Superior temporal gyrus (tissue), 1 donor: ENCODE measurements at regions not wholly inside any gene's neighbourhood (a gene's known extent, or its start where the extent isn't known, plus 50 kb on each side); places are given as distances from the start of the nearest gene placed in this dataset.
"Not testable (repeated sequence)": the region's sequence is repeated elsewhere in the genome, so short reads cannot be mapped to it uniquely, and the experiment has no call there.

Experiments used
- DNase-seq: peaks from one replicate; pipeline ENCODE4 v3.0.0-alpha.2; 2016; ENCODE audit errors: extremely low spot score

DNA sequence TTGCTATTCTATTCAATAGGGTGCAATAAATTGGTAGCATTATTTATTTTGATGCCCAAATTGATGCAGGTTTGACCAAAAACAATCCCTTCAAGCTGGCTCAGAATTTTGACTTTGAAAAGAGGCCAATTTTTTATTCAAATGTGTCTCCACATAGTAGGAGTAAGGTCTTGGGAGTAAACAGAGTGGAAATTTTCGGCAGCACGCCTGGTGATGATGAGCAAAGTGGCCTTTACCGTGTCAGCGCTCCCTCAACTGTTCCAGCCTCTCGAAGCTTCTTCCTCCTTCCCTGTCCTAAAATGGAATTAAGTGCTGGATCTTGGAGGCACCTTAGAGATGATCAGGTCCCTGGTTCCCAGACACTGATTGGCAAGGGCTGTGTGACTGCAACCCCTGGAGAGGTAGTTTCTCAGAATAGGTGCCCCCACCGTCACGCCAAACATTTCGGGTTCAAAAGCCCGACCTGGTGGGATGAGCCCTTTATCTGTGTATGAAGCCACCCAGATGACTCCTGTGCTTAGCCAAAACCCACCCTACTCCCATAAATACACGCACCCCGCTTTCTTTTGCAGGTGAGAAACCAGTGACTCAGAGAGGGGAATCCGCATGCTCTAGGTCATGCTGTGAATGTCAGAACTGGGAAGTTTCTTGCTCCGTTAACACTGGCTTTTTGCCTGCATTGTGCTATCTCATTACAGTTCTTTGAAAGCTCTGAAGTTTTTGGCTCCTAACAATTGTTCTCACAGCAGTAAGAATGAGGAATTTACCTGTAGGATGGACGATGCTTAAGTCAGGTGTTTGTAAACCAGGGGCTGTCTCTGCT, 89.1 kb downstream of the CRYGS start:
- DNase-seq: no peak

DNA sequence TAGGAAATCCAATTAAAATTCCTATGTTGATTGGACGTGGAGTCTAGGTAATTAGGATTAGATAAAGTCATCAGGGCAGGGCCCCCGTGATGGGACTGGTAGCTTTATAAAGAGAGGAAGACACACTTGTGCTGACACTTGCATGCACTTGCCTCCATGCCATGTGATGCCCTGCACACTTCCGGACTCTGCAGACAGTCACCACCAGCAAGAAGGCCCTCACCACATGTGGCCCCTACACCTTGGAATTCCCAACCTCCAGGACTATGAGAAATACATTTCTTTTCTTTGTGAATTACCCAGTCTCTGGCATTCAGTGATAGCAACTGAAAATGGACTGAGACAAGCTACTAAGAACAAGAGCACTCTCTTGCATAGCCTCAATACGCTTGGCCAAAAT, 90.6 kb downstream of the CRYGS start:
- DNase-seq: no peak

DNA sequence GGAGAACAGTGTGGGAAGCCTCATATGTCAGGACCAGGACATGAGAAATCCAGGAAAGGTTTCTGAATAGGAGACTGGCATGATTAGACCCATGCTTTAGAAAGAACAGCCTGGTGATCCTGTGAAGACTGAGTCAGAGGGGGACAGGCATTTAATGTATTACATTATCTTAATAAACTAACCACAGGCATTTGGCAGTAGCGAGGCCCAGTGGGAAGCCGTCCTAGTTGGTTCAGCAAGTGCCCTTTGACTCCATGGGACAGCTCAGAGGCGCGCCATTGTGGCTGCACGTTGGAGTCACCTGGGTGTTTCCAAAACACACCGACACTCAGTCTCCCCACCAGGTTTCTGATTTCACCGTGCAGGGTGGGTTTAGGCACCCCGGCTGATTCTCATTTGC, 90.5 kb upstream of the DGKG start:
- DNase-seq: no peak

DNA sequence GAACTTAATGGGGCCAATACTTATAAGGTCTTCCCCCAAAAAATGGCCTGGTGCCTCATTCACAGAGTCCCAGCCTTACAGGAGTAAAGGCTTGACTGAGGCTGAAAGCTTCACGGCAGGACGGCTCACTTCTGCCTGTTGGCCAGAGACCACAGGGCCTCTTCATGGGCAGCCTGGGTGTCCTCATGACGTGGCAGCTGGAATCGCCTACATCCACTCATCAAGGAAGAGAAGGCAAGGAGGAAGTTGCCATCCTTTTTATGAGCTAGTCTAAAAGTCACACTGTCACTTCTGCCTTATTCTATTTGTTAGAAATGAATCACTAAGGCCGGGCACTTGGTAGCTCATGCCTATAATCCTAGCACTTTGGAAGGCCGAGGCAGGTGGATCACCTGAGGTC, 89.3 kb upstream of the DGKG start:
- DNase-seq: no peak

DNA sequence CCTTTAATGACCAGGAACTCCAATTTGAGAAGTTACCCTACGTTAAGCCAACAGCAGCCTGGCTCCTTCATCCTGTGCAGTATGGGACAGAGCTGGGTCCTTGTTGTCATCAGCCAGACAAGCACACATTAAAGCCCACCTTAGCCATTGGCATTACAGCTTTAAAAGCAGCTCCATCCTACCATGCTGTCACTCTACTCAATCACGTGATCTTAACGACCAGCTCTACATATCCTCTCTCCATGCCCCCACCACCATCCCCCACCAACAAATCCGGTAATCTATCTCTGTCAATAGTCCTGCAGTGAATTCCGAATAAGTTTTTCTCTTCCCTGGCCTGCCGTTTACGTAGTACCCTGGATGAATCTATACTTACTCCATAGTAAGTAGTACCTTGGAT, 82.9 kb upstream of the DGKG start:
- no peak for DNase-seq

DNA sequence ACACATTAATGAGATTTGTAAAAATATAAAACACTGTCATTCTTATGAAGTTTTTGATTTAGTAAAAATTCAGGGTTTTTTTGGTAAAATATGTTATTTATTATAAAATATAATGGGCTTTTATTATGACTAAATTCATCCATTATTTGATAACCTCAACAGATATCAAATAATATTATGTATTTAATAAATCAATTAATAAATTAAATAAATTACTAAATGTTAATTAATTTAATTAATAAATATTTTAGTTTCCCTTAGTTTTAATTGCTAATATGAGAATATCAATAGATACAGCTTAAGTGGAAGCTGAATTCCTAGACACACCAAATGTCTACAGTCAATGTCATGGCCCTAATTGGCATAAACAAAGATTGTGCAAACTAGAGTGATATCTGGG, 82.3 kb upstream of the DGKG start:
- no peak for DNase-seq

DNA sequence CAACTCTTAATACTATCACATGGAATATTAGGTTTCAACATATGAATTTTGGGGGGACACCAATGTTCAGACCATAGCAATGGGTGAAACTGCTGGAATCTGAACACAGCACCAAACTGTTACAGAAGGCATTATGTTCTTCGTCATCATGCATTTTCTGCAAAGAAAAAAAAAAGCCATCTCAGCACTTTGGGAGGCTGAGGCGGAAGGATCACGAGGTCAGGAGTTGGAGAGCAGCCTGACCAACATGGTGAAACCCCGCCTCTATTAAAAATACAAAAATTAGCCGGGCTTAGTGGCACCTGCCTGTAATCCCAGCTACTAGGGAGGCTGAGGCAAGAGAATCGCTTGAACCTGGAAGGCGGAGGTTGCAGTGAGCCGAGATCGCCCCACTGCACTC, 80.9 kb upstream of the DGKG start:
- not testable (repeated sequence) for DNase-seq

DNA sequence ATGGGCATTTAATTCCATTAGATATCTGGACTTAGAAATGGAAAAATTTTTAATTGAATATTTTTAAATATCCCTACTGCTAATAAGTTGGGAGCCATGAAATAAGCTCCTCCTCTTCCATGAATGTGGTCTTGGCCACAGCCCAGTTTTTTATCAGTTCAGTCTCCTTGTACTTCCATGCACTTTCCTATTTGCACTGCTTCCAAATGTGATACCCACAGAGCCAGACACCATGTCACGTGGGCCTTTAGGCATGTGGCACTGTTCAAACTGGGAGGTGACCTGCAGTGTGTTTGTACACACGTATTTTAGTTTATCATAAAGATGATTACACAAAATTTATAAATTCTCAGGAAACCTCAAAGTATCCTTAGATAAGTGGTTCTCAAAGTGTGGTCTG, 80.1 kb upstream of the DGKG start:
- no peak for DNase-seq

DNA sequence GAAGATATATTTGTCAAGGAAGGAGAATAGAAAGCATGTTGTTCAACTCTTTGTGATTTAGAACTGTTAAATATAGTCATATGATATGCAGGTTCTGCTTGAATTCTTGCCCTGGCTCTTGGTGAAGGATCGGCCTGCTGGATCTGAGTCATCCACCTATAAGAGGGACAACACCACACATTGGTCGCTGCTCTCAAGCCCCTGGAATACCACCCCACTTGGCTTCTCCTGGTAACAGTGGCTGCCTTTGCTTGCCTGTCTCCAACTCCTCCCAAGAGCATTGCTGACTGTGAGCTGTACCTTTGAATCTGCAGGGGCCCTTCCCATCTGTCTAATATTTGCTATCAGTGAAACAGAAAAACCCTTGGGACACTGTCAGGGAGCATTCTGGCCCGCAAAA, 78.9 kb upstream of the DGKG start:
- DNase-seq: no peak

DNA sequence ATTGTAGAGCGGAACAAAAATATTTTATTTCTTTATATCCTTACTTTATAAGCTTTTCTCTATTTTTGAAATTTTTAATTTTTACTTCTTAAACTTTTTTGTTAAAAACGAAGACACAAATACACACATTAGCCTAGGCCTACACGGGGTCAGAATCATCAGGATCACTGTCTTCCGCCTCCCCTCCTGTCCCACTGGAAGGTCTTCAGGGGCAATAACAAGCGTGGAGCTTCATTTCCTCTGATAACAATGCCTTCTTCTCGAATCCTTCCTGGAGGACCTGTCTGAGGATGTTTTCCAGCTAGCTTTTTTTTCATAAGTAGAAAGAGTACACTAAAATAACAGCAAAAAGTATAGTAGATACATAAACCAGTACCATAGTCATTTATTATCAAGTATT, 77.7 kb upstream of the DGKG start:
- no peak for DNase-seq

DNA sequence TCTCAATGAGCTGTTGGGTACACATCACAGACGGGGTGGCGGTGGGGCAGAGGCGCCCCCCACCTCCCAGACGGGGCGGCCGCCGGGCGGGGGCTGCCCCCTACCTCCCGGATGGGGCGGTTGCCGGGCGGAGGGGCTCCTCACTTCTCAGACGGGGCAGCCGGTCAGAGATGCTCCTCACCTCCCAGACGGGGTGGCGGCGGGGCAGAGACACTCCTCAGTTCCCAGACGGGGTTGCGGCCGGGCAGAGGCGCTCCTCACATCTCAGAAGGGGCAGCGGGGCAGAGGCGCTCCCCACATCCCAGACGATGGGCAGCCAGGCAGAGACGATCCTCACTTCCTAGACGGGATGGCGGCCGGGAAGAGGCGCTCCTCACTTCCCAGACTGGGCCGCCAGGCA, 73.3 kb upstream of the DGKG start:
- not testable (repeated sequence) for DNase-seq

DNA sequence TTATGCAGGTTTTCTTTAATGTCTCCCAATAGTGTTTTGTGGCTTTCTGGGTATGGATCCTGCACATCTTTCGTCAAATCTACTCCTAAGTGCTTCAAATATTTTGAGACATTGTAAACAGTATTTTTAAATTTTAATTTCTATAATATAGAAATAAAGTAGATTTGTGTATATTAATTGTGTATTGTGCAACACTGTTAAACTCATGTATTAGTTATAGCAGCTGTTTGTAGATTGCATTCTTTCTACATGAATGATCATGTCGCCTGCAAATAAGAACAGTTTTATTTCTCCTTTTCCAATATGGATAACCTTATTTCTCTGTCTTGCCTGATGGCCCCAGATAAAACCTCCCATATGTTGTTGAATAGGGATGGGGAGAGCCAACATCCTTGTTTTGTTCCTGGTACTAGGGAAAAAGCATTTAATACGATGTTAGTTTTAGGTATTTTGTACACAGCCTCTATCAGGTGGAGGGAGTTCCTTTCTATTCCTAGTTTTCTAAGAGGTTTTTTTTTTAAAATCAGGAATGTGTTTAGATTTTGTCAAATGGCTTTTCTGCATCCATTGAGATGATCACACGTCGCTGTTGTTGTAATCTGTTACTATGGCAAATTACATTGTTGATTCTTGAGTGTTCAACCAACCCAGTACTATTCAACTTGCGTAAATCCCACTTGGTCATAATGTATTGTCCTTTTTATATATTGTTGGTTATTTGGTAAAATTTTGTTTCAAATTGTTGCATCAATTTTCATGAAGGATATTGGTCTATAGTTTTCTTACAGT, 71.1 kb upstream of the DGKG start:
- DNase-seq: no peak

DNA sequence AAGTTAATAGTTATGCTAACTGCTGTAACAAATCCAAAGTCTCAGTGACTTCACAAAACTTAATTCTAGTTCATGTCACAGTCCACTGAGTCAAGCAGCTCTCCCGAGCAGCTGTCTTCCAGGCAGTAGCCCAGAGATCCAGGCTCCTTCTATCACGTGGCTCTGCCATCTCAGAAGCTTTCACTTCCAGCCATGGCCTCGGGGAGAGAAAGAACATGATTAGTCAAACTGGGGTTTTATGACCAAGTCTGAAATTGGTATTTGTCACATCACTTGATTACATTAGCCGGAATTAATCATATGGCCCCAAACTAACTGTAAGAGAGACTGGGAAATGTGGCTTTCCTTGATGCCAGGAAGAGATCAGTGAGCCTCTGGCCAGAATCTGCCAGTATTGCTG, 70.2 kb upstream of the DGKG start:
- no peak for DNase-seq

DNA sequence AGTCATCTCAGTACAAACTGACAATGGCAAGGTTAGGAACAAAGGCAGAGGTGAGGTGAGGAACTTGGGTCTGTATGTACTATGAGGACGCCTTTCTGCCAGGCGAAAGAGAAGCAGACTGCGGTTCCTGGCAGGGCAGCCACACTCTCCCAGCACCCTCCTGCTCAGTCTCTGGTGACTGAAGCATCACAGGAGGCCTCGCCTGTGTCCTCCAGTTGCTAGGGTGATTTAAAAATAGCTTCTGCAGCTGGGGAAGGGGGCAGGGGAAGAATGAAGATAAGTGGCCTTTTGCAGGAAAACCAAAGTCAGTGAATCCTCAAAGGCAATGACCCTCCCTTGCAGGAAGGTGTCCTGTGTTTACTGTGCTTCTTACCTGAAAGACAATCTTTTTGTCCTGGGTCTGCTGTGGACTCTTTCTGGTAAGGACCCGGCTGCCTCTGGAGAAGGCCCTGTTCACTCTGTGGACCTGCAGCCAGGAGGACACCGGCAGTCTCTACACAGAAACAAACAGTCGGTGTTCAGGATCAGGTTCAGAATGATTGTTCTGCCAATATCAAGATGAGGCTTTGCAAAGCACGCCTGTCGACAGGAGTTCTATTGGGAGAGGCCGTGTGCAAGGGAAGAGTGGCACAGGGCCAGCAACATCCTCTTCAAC, 65.7 kb upstream of the DGKG start:
- DNase-seq: no peak

DNA sequence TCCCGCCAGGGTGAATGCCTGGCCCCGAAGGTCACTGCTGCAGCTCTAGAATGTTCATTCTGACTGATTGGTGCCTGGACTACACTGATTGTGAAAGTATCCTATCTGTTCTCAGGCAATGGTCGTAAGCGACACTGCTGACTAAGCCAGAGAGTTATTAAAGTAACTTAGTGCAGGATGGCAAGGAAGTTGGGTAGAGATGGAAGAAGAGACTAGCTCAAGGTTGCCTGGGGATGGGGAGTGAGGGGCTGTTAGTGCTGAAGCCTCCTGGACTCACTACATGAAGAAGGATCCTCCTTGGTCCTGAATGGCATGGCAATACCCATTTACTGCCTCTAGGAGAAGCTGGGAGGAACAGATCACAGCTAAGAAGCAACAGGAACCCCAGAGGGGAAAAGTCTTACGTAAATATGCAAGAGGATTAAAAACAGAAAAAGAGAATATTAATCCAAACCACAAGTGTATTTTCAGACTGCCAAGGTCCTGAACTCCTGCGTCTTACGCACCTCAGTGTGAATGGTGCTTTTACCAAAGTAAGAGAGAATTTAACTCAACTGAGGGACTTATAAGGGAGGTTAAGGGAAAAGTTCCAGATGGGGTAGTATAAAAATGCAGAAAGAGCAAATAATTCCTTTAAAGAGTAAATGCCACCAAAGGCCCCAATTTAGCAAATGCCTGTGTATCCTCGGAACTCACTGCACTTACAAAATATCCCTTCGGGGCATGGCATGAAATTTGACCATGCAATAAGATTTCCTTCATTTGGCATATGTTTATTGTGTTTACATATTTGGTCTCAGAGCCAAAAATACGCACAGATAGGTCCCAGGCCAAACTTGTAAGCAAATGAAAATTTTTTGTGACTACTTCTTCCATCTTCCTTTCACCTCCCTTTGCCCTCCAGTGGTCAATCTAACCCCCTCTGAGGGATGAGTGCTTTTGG, 64.0 kb upstream of the DGKG start:
- no peak for DNase-seq

DNA sequence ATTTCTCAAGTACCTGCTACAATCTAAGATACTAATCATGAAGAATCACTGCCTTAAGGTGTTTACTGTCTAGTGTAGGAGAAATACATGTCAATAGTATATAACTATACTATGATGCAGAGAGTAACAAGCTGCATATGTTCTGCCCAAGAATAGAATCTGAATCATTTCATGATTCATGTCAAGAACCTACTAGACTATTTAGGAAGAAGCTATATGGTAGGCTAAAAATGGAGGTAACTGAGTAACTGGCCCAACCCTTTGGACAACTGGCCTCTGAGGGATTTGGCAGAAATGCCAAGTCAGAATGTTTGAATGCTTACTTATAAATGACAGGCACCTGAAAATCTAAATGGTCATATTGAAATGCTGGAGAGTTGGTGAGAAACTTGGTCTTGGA, 59.9 kb upstream of the DGKG start:
- DNase-seq: no peak

DNA sequence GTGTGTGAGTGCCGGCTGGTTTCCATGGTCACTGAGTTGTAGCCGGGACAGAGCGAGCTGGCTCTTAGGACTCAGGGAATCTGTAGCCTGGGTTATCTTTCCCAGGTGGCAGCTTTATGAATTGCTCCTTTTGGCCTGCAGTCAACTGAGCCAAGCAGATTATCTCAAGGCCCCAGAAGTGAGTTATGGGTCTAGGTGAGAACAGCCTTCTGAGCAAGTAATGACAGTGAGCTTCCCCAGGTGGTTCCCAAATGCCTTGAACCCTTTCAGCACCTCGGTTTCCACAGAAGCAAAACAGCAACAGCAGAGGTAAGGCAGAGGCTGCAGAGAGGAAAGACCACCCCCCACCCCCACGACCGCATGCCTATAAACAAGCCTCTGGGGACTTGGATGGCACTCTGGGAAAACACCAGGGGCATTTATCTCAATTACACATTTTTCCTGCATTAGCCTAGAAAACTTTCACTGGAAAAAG, 56.7 kb upstream of the DGKG start:
- DNase-seq: no peak

DNA sequence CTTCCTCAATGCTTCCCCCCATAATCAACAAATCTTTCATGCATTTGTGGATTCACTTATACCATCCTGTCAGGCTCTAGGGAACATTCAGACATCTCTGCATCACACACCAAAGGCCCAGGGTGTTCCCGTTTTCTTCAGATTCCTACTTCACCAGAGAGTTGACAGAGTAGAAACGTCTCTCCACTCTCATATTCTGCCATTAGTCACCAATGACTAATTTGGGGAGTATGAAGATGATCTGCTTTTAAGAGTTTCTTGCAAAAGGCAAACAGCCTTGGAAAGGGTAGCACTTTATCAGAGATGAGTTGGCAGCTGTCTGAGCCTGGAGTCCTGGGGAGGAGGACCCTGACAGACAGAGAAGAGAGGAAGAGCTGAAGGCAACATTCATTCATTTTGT, 55.8 kb upstream of the DGKG start:
- DNase-seq: no peak

DNA sequence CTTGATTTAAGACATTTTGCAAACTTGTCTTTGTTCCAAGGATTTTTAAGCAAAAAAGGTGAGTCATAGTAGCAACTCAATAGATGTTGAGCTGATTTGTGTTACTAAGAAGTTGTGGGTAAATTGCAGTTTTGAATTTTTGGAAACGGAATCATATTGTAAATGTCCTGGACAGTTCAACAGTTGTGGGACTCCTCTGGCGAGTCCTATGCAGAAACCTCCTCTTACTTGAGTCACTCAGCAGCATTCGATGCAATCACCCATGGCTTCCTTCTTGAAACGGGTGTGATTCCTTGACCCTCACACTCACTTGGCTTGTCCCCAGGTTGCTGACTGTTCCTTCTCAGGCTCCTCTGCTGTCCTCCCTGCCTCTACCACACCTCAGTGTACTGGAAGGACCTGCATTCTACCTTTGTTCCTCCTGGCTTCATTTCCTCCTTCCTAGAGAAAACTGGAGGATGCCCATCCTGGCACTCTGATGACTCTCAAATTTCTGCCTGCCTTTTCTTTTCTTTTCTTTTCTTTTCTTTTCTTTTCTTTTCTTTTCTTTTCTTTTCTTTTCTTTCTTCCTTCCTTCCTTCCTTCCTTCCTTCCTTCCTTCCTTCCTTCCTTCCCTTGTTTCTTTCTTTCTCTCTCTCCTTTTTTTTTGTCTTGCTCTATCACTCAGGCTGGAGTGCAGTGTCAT, 52.8 kb upstream of the DGKG start:
- DNase-seq: peak; percentile 46

DNA sequence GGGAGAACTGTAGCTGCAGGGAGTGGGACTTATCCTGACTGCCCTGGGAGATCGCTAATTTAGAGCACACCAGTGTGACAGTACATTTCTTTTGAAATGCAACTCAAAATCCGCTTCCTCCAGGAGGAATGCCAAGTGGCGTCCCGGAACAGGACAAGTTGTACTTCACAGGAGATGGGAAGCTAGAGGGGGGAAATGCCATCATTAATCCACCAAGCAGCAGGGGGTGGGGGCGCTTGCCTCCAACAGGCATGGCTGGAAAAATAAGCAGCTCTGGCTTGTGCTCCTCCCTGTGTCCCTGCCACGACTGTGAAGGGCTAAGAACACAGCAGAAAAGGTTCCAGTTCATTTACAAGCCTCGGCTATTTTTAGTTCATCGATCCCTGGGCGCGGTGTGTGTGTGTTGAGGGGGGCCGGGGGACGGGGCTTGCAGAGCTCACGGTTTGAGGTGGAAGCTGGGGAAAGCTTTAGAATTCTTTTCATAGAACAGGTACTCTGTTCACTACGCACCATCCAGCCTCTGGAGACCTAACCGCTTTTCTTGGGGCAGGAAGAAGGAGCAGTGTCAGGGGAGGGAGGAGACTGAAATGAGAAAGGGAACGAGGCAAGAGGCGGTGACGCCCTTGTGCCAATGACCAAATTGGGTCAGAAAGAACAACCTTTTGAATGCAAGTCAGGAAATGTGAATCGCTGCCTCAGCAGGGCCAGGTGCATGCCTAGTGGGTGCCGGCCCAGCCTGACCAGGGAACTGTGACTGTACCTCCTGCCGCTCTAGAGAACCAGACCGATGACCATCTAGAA, 51.8 kb upstream of the DGKG start:
- peak; percentile 69 for DNase-seq
